Glutamatergic neuron (in vitro differentiated cells): ENCODE measurements at regions not wholly inside any gene's neighbourhood (a gene's known extent, or its start where the extent isn't known, plus 50 kb on each side); places are given as distances from the start of the nearest gene placed in this dataset.

Experiments used
- DNase-seq: peaks from one replicate; pipeline ENCODE4 v3.0.0; 2022
- H3K27ac Mint-ChIP-seq: one replicate; pipeline ENCODE4 v1.8.0; 2020; ENCODE audit warnings: mild to moderate bottlenecking, mixed read lengths, inconsistent platforms; ENCODE audit not compliant: unreplicated experiment
- H3K27me3 Mint-ChIP-seq: one replicate; pipeline ENCODE4 v1.8.0; 2020; ENCODE audit warnings: mild to moderate bottlenecking, moderate library complexity, mixed read lengths, inconsistent platforms; ENCODE audit not compliant: unreplicated experiment
- H3K36me3 Mint-ChIP-seq: one replicate; pipeline ENCODE4 v1.8.0; 2020; ENCODE audit warnings: mild to moderate bottlenecking, mixed read lengths, inconsistent platforms; ENCODE audit not compliant: unreplicated experiment
- H3K4me1 Mint-ChIP-seq: one replicate; pipeline ENCODE4 v1.8.0; 2020; ENCODE audit warnings: mild to moderate bottlenecking, low read depth, mixed read lengths, inconsistent platforms; ENCODE audit not compliant: unreplicated experiment
- H3K4me3 Mint-ChIP-seq: one replicate; pipeline ENCODE4 v1.8.0; 2020; ENCODE audit warnings: mild to moderate bottlenecking, mixed read lengths, inconsistent platforms; ENCODE audit not compliant: unreplicated experiment
- H3K9me3 Mint-ChIP-seq: one replicate; pipeline ENCODE4 v1.8.0; 2020; ENCODE audit warnings: mild to moderate bottlenecking, moderate library complexity, mixed read lengths, inconsistent platforms; ENCODE audit not compliant: unreplicated experiment
- TF ChIP-seq, protein P1 (sequence below): fragments of 200-600 bp; sonication (generic); IDR thresholded peaks from one replicate; pipeline ENCODE4 v1.5.0; 2021; ENCODE audit not compliant: partially characterized antibody, unreplicated experiment

DNA sequence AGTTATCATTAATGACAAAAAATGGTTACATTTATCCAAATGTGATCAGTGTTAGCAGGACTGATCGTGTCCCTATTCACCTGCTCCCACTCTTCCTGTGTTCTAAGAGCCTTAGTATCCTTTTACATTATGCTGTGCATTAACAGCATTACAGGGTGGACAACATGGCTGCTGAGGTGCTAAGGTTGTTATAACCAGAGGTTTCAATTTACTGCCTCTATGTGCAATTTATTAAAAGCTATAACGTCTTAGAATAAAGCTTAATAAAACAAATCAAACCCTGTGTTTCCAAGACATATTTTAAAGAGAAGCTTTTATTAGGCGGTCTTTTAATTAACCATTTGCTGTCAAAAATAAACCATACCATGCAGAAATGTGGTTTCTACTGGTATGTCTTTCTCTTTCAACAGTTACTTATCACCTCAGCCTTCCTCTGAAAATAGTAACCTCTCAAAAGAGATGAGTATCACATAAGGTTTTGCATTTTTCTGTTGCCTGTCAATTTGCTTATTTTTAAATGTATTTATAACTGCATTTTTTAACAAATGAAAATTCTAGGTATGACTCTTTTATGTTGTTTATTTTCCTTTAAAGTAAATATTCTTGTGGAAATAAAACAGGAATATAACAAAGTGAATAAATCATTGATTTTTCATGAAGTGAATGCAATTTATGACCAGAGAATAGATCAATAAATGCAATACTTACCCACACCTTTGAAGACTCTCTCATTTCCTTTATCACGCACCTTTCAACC is 849.8 kb upstream of the SORCS1 start:
- no peaks in the 10 kb centered on the region for H3K4me1 Mint-ChIP-seq
- no peaks in the 10 kb centered on the region for H3K9me3 Mint-ChIP-seq
- no peaks in the 10 kb centered on the region for H3K36me3 Mint-ChIP-seq
- H3K4me3 Mint-ChIP-seq = no peak overlapping the region
- TF ChIP-seq, protein P1, sequence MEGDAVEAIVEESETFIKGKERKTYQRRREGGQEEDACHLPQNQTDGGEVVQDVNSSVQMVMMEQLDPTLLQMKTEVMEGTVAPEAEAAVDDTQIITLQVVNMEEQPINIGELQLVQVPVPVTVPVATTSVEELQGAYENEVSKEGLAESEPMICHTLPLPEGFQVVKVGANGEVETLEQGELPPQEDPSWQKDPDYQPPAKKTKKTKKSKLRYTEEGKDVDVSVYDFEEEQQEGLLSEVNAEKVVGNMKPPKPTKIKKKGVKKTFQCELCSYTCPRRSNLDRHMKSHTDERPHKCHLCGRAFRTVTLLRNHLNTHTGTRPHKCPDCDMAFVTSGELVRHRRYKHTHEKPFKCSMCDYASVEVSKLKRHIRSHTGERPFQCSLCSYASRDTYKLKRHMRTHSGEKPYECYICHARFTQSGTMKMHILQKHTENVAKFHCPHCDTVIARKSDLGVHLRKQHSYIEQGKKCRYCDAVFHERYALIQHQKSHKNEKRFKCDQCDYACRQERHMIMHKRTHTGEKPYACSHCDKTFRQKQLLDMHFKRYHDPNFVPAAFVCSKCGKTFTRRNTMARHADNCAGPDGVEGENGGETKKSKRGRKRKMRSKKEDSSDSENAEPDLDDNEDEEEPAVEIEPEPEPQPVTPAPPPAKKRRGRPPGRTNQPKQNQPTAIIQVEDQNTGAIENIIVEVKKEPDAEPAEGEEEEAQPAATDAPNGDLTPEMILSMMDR = no peak
- H3K27me3 Mint-ChIP-seq = peaks cover 5% of the 10 kb centered on the region
- DNase-seq = no peak
- H3K27ac Mint-ChIP-seq = no peak overlapping the region

DNA sequence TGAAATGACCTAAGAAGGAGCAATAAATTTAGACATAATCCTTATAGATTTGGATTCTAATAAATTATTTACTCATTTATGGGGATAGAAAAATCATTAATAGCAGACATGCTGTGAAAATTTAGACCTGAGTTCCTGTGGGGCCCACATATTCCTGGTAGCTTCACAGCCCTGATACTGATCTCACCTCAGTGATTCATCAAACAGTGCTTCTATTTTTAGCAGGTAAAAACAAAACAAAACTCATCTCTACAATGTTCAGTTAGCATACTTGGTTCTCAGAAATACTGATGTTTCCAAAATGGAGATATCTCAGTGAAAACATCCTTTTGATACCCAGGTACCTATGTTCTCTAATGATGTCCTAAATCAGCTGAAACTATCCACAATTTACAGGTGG is 841.1 kb upstream of the SORCS1 start:
- peaks cover 5% of the 10 kb centered on the region for H3K9me3 Mint-ChIP-seq

DNA sequence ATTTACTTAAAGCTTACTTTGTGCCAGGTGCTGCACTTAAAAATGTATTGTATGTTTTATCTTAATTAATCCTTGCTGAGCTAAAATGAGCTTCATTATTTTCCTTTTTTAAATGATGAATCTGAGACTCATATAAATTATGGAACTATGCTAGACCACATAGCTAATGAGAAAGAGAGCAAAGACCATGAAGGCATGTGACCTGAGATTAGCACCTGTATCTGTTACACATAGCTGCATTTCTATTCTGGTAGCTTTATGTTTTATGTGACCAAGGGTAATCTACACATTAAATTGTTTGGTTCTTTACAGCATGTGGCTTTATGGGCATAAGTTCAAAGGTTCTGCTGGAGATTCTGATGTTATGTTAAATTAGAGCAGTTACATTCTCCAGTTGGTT is 839.1 kb upstream of the SORCS1 start:
- H3K27me3 Mint-ChIP-seq = peaks cover 1% of the 10 kb centered on the region
- H3K27ac Mint-ChIP-seq = no peak overlapping the region
- no peak for DNase-seq
- H3K36me3 Mint-ChIP-seq = peaks cover 8% of the 10 kb centered on the region
- TF ChIP-seq, protein P1 = no peak
- H3K4me1 Mint-ChIP-seq = no peaks in the 10 kb centered on the region
- peaks cover 5% of the 10 kb centered on the region for H3K9me3 Mint-ChIP-seq
- H3K4me3 Mint-ChIP-seq = no peak overlapping the region

More for the DNA sequence above, 841.1 kb upstream of the SORCS1 start:
- Mint-ChIP-seq H3K36me3 (peaks cover 9% of the 10 kb centered on the region), H3K27me3 (peaks cover 1% of the 10 kb centered on the region), H3K4me3 (no peak overlapping the region), H3K27ac (no peak overlapping the region), H3K4me1 (no peaks in the 10 kb centered on the region)
- TF ChIP-seq, protein P1 = no peak
- DNase-seq = no peak

DNA sequence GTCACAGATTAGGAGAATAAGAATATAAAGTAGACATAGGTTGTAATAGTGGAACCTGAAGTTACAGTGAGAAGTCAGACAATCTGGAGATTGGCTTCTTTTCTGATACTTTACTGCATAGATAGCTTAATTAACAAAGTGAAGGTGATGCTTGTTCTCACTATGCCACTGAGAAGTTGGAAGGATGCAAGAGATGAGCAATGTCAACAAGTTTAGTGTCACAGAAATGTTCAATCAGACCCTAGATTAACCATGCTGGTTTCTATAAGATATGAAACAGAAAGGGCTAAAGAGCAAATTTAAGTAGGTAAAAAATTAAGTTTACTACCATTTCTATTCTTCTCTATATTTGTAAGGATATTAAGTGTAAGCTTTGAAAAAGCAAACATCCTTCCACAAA is 838.6 kb upstream of the SORCS1 start:
- peaks cover 2% of the 10 kb centered on the region for H3K9me3 Mint-ChIP-seq
- TF ChIP-seq, protein P1 = no peak
- H3K27me3 Mint-ChIP-seq = peaks cover 1% of the 10 kb centered on the region
- H3K36me3 Mint-ChIP-seq = peaks cover 4% of the 10 kb centered on the region
- no peak overlapping the region for H3K4me3 Mint-ChIP-seq
- H3K4me1 Mint-ChIP-seq = no peaks in the 10 kb centered on the region
- H3K27ac Mint-ChIP-seq = no peak overlapping the region
- no peak for DNase-seq

DNA sequence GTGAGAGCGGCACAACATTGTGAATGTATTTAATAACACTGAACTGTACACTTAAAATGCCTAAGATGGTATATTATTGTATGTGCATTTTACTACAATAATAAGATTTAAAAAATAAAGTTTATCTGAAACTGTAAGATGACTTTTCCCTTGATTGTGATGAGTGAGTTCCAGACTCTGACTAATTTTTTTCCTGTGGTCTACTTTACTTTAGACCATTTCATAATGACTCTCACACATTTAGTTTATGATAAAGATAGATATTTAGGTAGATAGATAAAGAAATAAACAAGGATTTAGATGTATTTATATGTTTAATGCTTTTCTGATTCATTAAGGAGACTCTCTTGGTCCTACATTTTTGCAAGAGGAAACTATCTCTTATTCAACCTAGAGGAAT is 835.9 kb upstream of the SORCS1 start:
- H3K36me3 Mint-ChIP-seq = no peaks in the 10 kb centered on the region
- H3K27ac Mint-ChIP-seq = no peak overlapping the region
- TF ChIP-seq, protein P1 = no peak
- H3K4me1 Mint-ChIP-seq = no peaks in the 10 kb centered on the region
- DNase-seq = no peak
- no peaks in the 10 kb centered on the region for H3K9me3 Mint-ChIP-seq
- H3K4me3 Mint-ChIP-seq = no peak overlapping the region
- H3K27me3 Mint-ChIP-seq = no peaks in the 10 kb centered on the region
